NCI-H1694 treated with DMSO at 0.1 percent for 48 hours (cell line): ENCODE measurements at regions not wholly inside any gene's neighbourhood (a gene's known extent, or its start where the extent isn't known, plus 50 kb on each side); places are given as distances from the start of the nearest gene placed in this dataset.
"Not testable (repeated sequence)": the region's sequence is repeated elsewhere in the genome, so short reads cannot be mapped to it uniquely, and the experiment has no call there.

Experiments used
- DNase-seq: peaks from one replicate; lab custom pipeline; 2025; lab: John Stamatoyannopoulos, UW

DNA sequence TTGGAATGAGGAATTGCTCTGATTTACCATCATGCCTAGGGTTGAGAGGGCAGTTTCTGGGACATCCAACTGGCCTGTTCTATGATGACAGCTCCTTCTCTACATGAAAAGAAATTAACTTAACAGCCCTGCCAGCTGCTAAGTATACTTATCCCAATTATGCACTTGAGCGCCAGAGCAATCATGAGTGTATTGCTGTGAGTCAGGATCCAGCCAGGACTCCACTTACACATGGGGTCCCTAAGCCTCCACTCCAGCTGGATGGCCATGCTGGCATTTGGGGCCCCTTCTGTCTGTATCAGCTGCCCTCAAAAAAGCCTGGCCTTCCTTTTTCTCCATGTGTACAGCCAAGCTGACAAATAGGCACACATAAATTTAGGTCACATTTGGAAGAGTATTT lies 481.9 kb downstream of the TMX3 start:
- DNase-seq, result no peak

DNA sequence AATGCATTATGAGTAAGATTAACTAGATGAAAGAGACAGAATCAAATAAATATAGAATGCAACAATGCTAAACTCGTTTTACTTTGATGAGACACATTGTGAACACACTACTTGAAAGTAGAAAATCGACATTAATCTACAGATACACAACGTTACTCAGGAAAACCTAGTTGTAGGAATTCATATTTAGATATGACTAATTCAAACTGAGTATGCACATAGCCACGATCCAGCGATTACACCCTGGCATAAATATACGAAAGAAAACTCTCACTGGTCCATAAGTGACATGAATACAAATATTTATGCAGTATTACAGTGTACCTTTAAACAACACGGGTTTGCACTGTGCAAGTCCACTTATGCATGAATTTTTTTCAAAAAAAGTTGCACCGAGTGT lies 485.6 kb downstream of the TMX3 start:
- no peak for DNase-seq

- no peak for DNase-seq
These were observed 493.7 kb downstream of the TMX3 start for GRCh38 chr18:68221111-68221724.

- no peak for DNase-seq
These were observed 494.4 kb downstream of the TMX3 start for GRCh38 chr18:68220458-68220857.

- DNase-seq, result no peak
These were observed 495.0 kb downstream of the TMX3 start for GRCh38 chr18:68219872-68220271.

DNA sequence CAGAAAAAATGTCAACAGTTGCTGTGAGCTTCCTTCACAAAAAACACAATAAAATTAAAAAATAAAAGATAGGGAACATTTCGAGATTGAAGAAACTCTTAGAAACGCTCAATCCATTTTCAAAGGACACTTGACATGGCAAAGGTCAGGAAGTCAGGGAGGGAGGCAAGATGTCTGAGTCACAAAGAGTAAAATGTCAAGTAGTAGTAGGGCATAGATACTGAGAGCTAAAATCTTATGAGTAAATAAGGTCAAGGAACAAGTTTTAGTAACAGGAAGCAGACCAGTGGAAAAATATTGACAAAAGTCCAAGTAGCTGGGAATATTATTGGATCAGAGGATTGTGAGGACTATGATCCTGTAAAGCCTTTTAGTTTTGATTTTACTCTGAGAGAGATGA lies 495.6 kb downstream of the TMX3 start:
- no peak for DNase-seq

- DNase-seq, result no peak
These were observed 499.0 kb downstream of the TMX3 start for GRCh38 chr18:68215931-68216330.

- no peak for DNase-seq
These were observed 528.9 kb downstream of the TMX3 start for GRCh38 chr18:68186039-68186438.

DNA sequence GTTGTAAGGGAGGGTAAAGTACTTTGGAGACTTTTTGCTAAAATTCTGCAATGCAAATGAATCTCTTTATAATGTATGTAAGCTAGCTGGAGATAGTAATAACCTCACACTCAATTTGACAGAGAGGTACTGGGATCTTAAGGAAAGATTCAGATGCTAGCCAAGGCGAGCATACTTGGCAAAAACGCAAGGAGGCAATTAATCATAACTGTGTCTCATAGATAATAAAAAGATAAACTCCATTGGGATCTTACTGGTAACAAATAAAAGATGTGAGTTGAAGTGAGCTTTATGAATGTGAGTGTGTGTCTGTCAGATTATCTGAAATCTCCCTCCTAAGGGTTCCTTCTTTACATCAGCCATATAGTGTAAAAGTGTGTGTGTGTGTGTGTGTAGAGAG lies 533.0 kb downstream of the TMX3 start:
- no peak for DNase-seq

- DNase-seq, result no peak
These were observed 535.1 kb downstream of the TMX3 start for GRCh38 chr18:68179811-68180210.

GRCh38 chr18:68178921-68179320 lies 536.0 kb downstream of the TMX3 start:
- no peak for DNase-seq

DNA sequence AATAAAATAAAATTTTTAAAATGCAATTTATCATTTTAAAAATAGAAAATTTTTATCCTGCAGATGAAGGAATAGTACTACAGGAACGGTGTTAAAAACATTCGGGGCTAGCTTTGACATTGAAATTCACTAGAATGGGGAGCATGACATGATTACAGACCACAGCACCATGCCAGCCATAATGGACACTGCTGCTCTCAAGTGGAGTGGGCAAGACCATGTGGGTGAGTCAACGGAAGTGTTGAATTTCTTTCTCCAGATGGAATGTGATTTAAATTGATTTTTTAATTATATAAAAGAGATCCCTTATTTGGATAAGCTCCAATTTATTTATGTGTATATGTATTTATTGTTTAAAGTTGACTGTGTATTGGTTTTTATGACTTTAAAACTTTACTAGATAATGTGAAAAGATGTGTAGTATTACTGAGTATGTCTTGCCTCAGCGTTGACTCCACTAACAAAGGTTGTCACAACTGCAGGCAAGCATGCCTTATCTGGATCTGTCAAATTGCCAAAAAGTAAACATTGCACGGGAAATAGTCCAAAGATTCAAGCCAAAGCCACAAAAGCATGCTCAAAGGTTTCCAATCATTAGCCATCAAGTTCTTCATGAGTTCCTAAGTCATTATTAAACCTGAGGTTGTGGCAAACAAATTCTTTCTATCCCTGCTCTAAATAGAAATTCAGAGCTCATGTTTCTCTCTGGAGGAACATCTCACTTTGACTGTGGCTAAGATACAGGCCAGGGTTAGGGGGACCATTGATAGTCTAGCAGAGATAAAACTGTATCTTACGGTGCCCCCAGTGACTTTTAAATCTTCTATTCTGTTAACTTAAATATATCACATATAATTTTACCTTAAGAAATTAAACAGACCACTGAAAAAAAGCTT lies 536.9 kb downstream of the TMX3 start:
- peak; percentile 14 for DNase-seq

GRCh38 chr18:68176901-68177300 lies 538.0 kb downstream of the TMX3 start:
- no peak for DNase-seq

GRCh38 chr18:68172842-68173549 lies 541.9 kb downstream of the TMX3 start:
- DNase-seq, result no peak

DNA sequence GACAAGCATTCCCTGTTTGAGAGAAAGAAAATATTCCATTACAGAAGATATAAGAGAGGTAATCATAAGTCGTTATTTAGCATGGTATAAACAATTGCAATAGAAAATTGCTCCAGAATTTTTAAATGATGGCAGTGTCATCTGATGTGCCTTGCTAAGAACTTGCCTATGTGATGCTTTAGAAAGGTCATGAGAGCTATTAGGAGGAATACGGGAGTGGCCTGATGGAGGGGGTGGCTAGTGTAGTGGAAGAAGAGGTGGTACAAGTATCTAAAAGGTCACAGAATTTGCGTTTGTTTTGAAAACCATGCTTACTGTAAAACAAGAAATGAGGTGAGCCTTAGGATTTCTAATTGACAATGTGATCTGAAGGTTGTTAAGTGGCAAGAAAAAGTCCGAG lies 550.0 kb downstream of the TMX3 start:
- DNase-seq, result no peak

- DNase-seq, result not testable (repeated sequence)
These were observed 561.1 kb downstream of the TMX3 start for GRCh38 chr18:68153821-68154220.

- DNase-seq, result no peak
These were observed 562.1 kb downstream of the TMX3 start for GRCh38 chr18:68152770-68153169.

- peak; percentile 22 for DNase-seq
These were observed 563.9 kb downstream of the TMX3 start for GRCh38 chr18:68150961-68151360.

DNA sequence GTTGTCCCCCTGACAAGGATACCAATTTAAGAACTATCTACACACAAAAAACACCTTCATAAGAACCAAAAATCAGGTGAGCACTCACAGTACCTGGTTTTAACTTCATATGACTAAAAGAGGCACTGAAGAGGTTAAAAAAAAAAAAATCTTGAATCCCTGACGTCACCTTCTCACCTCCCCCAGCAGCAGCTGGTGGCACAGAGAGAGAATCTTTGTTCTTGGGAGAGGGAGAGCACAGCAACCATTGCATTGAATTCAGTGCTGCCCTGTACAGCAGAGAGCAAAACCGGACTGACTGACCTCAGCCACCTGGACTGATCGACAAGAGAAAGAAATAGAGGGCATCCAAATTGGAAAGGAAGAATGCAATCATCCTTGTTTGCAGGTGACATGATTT lies 566.0 kb downstream of the TMX3 start:
- DNase-seq, result no peak

GRCh38 chr18:68147728-68148127 lies 567.2 kb downstream of the TMX3 start:
- no peak for DNase-seq

DNA sequence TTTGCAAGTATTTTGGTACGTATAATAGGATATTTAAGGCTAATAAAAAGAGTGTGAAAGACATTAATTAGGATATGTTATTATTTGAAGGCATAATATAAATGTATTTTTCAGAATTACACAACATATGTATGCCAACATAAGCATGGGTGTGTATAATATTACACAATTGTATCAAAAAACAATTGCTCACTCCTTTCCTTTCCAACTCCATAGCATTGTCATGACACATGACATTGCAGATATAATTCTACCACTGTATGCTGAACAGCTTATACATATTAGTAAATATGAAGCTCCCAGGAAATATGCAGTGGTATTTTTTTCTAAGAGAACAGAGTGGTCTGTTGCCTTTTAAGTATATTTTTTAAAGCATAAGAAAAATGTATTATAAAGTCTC lies 593.1 kb downstream of the TMX3 start:
- no peak for DNase-seq

DNA sequence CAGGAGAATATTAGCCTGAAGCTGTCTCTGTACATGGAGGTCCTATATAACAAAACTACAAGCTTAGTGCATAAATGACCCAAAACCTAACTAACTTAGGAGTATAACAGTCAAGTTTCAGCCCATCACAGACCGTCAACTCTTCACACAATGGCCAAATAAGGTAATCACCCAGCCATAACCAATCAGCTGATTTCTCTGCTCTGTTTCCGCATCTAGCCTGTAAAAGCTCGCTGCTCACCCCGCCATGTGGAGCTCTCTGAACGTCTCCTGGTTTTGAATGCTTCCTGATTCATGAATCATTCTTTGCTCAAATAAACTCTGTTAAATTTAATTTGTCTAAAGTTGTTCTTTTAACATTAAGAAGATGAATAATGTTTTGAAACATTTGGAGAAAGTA lies 593.6 kb downstream of the TMX3 start:
- no peak for DNase-seq

DNA sequence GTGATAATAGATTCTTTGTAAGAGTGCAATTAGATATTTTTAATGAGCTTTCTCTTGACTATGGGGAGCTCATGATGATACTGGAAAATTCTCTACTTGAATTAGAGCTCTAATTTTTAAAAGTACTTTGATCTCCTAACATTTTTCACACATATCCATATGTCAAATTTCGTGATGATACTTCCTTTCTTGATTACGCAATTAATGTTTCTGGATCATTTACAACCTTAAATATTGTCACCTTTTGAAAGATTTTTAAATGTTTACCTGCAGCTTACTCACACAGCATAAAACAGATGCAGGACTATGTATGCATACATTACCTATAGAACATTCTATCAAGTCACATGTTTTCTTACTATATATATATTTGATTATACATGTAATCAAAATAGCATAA lies 598.5 kb upstream of the DSEL start:
- DNase-seq, result no peak
